PFSK-1 (cell line): ENCODE measurements at regions not wholly inside any gene's neighbourhood (a gene's known extent, or its start where the extent isn't known, plus 50 kb on each side); places are given as distances from the start of the nearest gene placed in this dataset.

ENCODE experiments used
- FOXP2 ChIP-seq: optimal IDR thresholded peaks from 2 replicates; pipeline ENCODE3; 2011; ENCODE audit warnings: borderline replicate concordance, control low read depth, inconsistent platforms; ENCODE audit not compliant: insufficient read depth; ENCODE audit errors: extremely low read length, extremely low read depth
- POLR2AphosphoS5 ChIP-seq: IDR thresholded peaks from 2 replicates; pipeline ENCODE4 v1.6.1; 2012; ENCODE audit warnings: low read depth, mild to moderate bottlenecking, control low read depth, low read length, moderate library complexity
- REST ChIP-seq, 2 experiments: IDR thresholded peaks; 2 replicates each; pipeline versions ENCODE4 v1.6.1 to v1.8.0; 2011 to 2012; ENCODE audit warnings: low read depth in 2 of 2, low read length in 2 of 2, control low read depth in 1 of 2, inconsistent platforms in 1 of 2, mild to moderate bottlenecking in 1 of 2, moderate library complexity in 1 of 2; ENCODE audit not compliant: insufficient read depth in 1 of 2
- SIN3A ChIP-seq: IDR thresholded peaks from 2 replicates; pipeline ENCODE4 v1.6.1; 2012; ENCODE audit warnings: mild to moderate bottlenecking, low read length, moderate library complexity, borderline replicate concordance; ENCODE audit not compliant: insufficient read depth
- TAF1 ChIP-seq: IDR thresholded peaks from 2 replicates; pipeline ENCODE4 v1.6.1; 2012; ENCODE audit warnings: low read length, control low read depth, borderline replicate concordance; ENCODE audit not compliant: insufficient read depth

- TF ChIP-seq SIN3A (no peak), POLR2AphosphoS5 (no peak)
Measured at GRCh38 chr12:59459966-59460660, 135.7 kb upstream of the SLC16A7 start.

- TF ChIP-seq SIN3A: no peak
- TF ChIP-seq REST (IDR thresholded peaks at IDR 0.05; ENCODE audit: insufficient read depth in 1 of 2, low read depth in 2 of 2, low read length in 2 of 2): no peak
- no peak for TF ChIP-seq FOXP2
- no peak for TF ChIP-seq POLR2AphosphoS5
- no peak for TF ChIP-seq TAF1
Measured at GRCh38 chr12:59453475-59453874, 142.4 kb upstream of the SLC16A7 start.

- TF ChIP-seq SIN3A (no peak), REST (IDR thresholded peaks at IDR 0.05; ENCODE audit: insufficient read depth in 1 of 2, low read depth in 2 of 2, low read length in 2 of 2) (no peak)
Measured at GRCh38 chr12:59452746-59453145, 143.1 kb upstream of the SLC16A7 start.

GRCh38 chr12:59452259-59452658, 143.6 kb upstream of the SLC16A7 start:
- TF ChIP-seq POLR2AphosphoS5 (no peak), REST (IDR thresholded peaks at IDR 0.05; ENCODE audit: insufficient read depth in 1 of 2, low read depth in 2 of 2, low read length in 2 of 2) (no peak), FOXP2 (no peak), TAF1 (no peak), SIN3A (no peak)

- TF ChIP-seq FOXP2 (no peak), TAF1 (no peak), REST (IDR thresholded peaks at IDR 0.05; ENCODE audit: insufficient read depth in 1 of 2, low read depth in 2 of 2, low read length in 2 of 2) (no peak), SIN3A (no peak), POLR2AphosphoS5 (no peak)
Measured at GRCh38 chr12:59446116-59446515, 149.7 kb upstream of the SLC16A7 start.
